Right ventricle myocardium inferior (tissue), 1 donor: ENCODE measurements at regions not wholly inside any gene's neighbourhood (a gene's known extent, or its start where the extent isn't known, plus 50 kb on each side); places are given as distances from the start of the nearest gene placed in this dataset.

Experiments used
- ATAC-seq: fragments of 200-7000 bp; cut with Tn5 transposase; one replicate; pipeline ENCODE4 v1.9.1; 2020; ENCODE audit warnings: mild to moderate bottlenecking, moderate library complexity
- DNase-seq: peaks from one replicate; pipeline ENCODE4 v3.0.0; 2021; ENCODE audit errors: missing footprints
- intact Hi-C: fragments of 100-400 bp; cut with DNase I; formaldehyde crosslinking; loops from one replicate; pipeline ENCODE4 v1.11.0; 2022
- donor health status: DM: no; HTN: yes; CAD: no; lungs with severe emphysema.

- ATAC-seq (no peak), DNase-seq (no peak)
- intact Hi-C loops: no loop called here
Observed at GRCh38 chr1:58318157-58319005, 228.1 kb downstream of the OMA1 start.

- DNase-seq (no peak), ATAC-seq (no peak)
- intact Hi-C loops: no loop called here
Observed at GRCh38 chr1:58317694-58318093, 228.8 kb downstream of the OMA1 start.

DNA sequence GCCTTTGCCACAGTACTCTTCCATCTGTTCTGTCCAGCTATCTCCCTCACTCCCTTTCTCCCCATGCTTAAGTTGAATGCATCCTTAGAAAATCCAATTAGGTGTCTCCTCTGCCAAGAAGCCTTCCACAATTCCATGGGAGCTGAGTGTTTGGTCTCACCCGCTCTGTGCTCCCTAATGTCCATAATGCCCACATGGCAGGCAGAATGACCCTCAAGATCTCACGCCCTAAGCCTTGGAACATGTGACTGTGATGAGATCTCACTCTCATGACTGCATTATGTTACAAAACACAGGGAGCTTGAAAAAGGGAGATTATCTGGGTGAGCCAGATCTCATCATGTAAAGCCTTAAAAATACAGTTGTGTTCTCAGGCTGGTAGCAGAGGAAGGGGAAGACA lies 229.4 kb downstream of the OMA1 start:
- DNase-seq (no peak), ATAC-seq (no peak)
- intact Hi-C loops: no loop called here

DNA sequence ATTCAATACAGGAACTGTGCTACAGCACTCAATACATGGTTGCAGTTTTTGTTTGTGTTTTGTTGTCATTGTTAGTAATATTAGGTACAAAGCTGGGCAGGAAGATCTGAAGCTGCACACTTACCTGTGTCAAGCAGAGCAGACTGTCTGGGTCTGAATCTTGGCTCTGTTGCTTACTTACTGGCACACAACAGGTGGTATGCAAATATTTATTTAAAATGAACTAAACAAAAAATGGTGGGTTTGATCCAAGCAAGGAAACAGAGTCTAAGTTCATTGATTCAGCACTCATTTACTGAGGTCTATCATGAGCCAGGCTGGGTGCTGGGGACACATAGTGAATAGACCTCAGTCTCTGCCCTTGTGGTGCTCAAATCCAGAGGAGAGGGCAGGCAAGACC lies 230.4 kb downstream of the OMA1 start:
- no peak for ATAC-seq
- intact Hi-C loops: no loop called here
- DNase-seq: no peak

GRCh38 chr1:58312971-58313563 lies 233.5 kb downstream of the OMA1 start:
- intact Hi-C loops: no loop called here
- no peak for ATAC-seq

DNA sequence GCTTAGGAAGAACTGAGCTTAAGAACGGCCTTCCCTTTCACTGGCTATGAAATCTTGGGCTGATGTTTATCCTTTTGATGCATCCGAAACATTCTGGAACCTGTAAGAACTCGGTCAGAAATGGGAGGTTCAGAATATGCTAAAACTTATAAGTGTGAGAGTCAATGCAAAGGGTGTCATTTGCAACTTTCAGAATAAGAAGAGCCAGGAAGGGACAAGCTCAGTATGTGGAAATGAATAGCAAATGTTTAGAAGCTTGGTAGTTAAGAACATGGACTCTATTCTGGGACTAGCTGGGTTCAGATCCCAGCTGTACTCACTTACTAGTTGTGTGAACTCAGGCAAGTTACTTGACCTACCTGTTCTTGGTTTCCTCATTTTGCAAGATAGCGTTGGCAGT lies 234.1 kb downstream of the OMA1 start:
- ATAC-seq: no peak

More at GRCh38 chr1:58312971-58313563, 233.5 kb downstream of the OMA1 start:
- no peak for DNase-seq

DNA sequence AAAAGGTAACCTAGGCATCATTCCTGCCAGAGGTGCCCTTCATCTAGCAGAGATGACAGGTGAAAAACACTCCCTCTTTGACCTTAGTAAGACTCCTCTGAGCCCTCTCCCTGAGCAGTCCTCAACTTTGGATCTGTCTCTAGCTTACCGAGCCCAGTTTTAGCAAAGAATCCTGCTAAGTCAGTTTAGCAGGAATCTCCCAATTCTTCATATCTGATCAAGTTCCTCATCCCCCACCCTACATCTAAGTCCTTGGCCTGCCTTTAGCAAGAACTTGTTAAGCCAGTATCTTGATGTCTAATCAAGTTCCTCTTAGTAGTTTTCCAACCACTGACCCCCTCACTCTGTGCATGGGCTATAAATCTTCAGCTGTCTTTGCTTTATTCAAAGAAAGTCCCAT lies 235.6 kb downstream of the OMA1 start:
- DNase-seq: no peak
- ATAC-seq: no peak
- intact Hi-C loops: no loop called here

More for the DNA sequence above, 234.1 kb downstream of the OMA1 start:
- intact Hi-C loops: no loop called here
- DNase-seq: no peak

- intact Hi-C loops: no loop called here
- DNase-seq (no peak), ATAC-seq (no peak)
Observed at GRCh38 chr1:58310469-58310868, 236.1 kb downstream of the OMA1 start.

DNA sequence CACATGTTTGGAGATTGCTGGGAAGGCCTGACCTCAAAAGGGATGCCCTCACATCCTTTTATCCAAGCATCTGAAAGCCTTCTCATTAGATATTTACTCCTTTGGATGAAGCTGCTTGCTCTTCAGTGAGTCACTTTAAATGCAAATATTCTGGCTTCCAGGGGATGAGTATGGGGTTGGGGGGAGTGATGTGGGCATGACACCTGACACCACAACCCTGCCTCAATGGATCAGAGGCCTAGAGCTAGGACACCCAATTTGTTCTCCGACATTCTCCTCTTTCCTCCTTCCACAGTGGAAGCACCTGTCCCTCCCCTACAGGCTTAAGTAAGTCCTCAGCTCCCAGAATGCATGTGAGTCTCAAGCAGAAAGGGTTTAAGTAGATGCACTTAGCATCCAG lies 238.3 kb downstream of the OMA1 start:
- intact Hi-C loops: no loop called here
- ATAC-seq: no peak
- DNase-seq: no peak

DNA sequence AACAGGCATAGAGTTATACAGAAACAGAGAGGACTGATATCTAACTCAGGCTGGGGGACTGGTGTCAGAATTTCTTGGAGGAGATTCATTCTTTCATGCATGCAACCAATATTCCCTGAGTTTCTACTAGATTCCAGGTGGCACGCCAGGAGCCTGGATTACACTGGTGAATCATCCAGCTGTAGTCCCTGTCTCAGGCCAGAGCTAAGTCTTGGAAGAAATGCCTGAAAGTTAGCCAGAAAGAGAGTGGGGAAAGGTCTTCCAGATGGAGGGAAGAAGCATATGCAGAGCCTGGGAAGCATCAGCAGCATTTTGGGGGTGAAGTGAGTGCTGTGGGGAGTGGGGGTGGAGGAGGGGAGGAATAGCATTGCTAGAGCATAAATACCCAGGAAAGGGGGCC lies 239.1 kb downstream of the OMA1 start:
- DNase-seq (no peak), ATAC-seq (no peak)
- intact Hi-C loops: no loop called here

GRCh38 chr1:58305622-58306021 lies 240.9 kb downstream of the OMA1 start:
- no peak for ATAC-seq
- DNase-seq: no peak
- intact Hi-C loops: no loop called here

GRCh38 chr1:58304346-58304975 lies 242.1 kb downstream of the OMA1 start:
- ATAC-seq (no peak), DNase-seq (no peak)
- intact Hi-C loops: no loop called here

- ATAC-seq (no peak), DNase-seq (no peak)
- intact Hi-C loops: no loop called here
Observed at GRCh38 chr1:58303841-58304240, 242.7 kb downstream of the OMA1 start.

GRCh38 chr1:58293388-58293787 lies 253.1 kb downstream of the OMA1 start:
- ATAC-seq (no peak), DNase-seq (no peak)
- intact Hi-C loops: no loop called here

- ATAC-seq (no peak), DNase-seq (no peak)
- intact Hi-C loops: no loop called here
Observed at GRCh38 chr1:58290685-58291372, 255.7 kb downstream of the OMA1 start.

DNA sequence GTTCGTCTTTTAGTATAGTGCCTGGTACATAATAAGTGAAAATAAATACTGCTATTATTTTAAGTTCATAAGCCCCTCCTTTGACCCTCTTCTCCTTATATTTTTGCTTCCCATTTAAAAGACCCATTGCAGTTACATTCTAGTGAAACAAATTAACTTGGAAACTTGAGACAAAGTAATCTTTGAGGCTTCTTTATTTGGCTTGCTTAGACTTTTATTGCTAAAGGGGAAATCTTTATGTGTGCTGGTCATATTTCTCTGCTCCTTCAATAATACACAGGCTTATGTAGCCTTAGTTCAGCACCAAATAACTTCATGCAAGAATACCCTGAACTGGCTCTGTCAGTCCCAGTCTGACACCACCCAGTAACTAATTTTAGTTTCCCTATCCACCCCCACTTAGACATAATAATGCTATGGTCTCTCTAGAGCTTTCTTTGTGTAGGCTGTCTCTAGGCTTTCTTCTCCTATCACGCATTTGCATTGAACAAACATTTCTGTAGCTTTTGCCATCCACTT lies 257.8 kb downstream of the OMA1 start:
- ATAC-seq: no peak
- no peak for DNase-seq

DNA sequence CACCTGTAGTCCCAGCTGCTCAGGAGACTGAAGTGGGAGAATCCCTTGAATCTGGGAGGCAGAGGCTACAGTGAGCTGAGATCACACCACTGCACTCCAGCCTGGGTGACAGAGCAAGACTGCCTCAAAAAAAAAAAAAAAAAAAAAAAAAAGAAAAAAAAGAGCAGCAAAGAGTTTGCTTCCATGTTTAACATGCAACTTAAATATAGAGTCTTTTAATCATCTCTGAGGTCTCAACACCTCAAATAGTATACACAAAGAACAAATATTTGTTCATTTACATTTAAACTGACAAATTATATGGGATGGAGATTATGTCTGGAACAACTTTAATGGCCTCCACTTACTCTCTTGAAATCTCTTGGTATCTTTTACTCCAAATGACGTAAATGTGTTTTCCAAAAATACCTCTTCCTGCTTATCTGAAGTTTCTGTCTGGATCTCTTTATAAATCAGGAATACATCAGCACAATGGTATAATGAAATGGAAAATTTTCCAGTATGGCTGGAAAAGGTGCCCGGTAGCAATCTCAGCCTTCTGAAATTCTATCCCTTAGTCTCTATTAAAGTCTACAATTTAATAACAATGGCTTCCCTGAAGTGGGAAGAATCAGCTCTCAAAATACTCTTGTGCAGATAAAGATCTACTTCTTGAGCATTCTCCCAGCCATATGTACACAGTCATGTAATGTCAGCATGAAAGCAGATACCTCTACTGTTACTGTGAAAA lies 258.5 kb downstream of the OMA1 start:
- intact Hi-C loops: no loop called here
- no peak for ATAC-seq
- DNase-seq: no peak

More for the DNA sequence above, 257.8 kb downstream of the OMA1 start:
- intact Hi-C loops: no loop called here

DNA sequence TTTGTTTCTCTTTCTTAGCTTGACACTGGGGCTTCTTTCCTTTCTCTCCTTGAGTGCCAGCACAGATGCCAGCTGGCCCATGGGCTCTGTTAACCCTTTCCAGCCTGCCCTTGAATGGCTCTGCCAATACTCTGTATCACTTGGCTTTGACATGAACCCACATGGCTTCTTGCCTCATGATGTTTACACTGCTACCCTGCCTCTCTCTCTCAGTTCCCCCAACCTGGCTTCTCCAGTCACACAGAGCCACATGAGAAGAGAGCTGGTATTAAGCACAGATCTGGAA lies 262.4 kb downstream of the OMA1 start:
- no peak for DNase-seq
- intact Hi-C loops: no loop called here
- no peak for ATAC-seq
